Neural cell (in vitro differentiated cells): ENCODE measurements at regions not wholly inside any gene's neighbourhood (a gene's known extent, or its start where the extent isn't known, plus 50 kb on each side); places are given as distances from the start of the nearest gene placed in this dataset.
A peak's percentile ranks its signal among the peaks of the same experiment; 100 is the strongest.

ENCODE experiments used
- H2AFZ ChIP-seq: fragments of 200-600, 300-800 bp; sonication (generic), shearing (Covaris generic); 2 replicates; pipeline ENCODE4 v1.6.0; 2014; ENCODE audit warnings: low read depth, mild to moderate bottlenecking, antibody characterized with exemption, low read length, moderate library complexity
- H3F3A ChIP-seq: fragments of 200-600 bp; shearing (Covaris generic); 2 replicates; pipeline ENCODE4 v1.6.1; 2016; ENCODE audit warnings: mild to moderate bottlenecking, moderate library complexity, mixed read lengths, antibody characterized with exemption, low read length; ENCODE audit not compliant: insufficient read depth, poor library complexity, severe bottlenecking
- H3K27ac ChIP-seq: fragments of 200-600, 300-800 bp; sonication (generic), shearing (Covaris generic); 2 replicates; pipeline ENCODE4 v1.5.1; 2014; ENCODE audit warnings: mild to moderate bottlenecking, low read length, moderate library complexity
- H3K27me3 ChIP-seq: fragments of 300-800, 200-600 bp; sonication (generic), shearing (Covaris generic); 2 replicates; pipeline ENCODE4 v1.6.0; 2014; ENCODE audit warnings: mild to moderate bottlenecking, low read depth, low read length, moderate library complexity; ENCODE audit not compliant: insufficient read depth
- H3K36me3 ChIP-seq: fragments of 300-800, 200-600 bp; sonication (generic), shearing (Covaris generic); 2 replicates; pipeline ENCODE4 v1.5.1; 2014; ENCODE audit warnings: mild to moderate bottlenecking, antibody characterized with exemption, low read length, moderate library complexity; ENCODE audit not compliant: insufficient read depth
- H3K4me2 ChIP-seq: fragments of 300-800, 200-600 bp; sonication (generic), shearing (Covaris generic); 2 replicates; pipeline ENCODE4 v1.6.0; 2014; ENCODE audit warnings: mild to moderate bottlenecking, low read length
- H3K4me3 ChIP-seq: fragments of 300-800, 200-600 bp; sonication (generic), shearing (Covaris generic); 2 replicates; pipeline ENCODE4 v1.5.1; 2014; ENCODE audit warnings: mild to moderate bottlenecking, low read length, moderate library complexity
- H3K79me2 ChIP-seq: fragments of 200-600 bp; shearing (Covaris generic); replicated peaks from 2 replicates; pipeline ENCODE4 v1.6.0; 2014; ENCODE audit warnings: mild to moderate bottlenecking, low read length, moderate library complexity; ENCODE audit not compliant: insufficient read depth
- H3K9ac ChIP-seq: fragments of 300-800, 200-600 bp; sonication (generic), shearing (Covaris generic); 2 replicates; pipeline ENCODE4 v1.6.1; 2016; ENCODE audit warnings: mild to moderate bottlenecking, low read length, mixed read lengths
- H3K9me2 ChIP-seq: fragments of 200-600 bp; shearing (Covaris generic); 2 replicates; pipeline ENCODE4 v1.6.1; 2016; ENCODE audit warnings: mild to moderate bottlenecking, low read length, mixed read lengths; ENCODE audit not compliant: insufficient read depth
- H3K9me3 ChIP-seq: fragments of 200-600, 300-800 bp; sonication (generic), shearing (Covaris generic); 2 replicates; pipeline ENCODE4 v1.6.1; 2016; ENCODE audit warnings: mild to moderate bottlenecking, mixed run types, low read length, moderate library complexity, mixed read lengths
- H4K20me1 ChIP-seq: fragments of 200-600 bp; shearing (Covaris generic); 2 replicates; pipeline ENCODE4 v1.6.1; 2016; ENCODE audit warnings: mild to moderate bottlenecking, mixed run types; ENCODE audit not compliant: insufficient read depth
- EZH2 ChIP-seq: fragments of 200-600, 300-800 bp; shearing (Covaris generic), sonication (generic); IDR thresholded peaks from 2 replicates; pipeline ENCODE4 v1.6.1; 2014; ENCODE audit warnings: antibody characterized with exemption, low read length, borderline replicate concordance, mild to moderate bottlenecking; ENCODE audit not compliant: insufficient read depth, poor library complexity, severe bottlenecking
- MXI1 ChIP-seq: fragments of 450-650 bp; conservative IDR thresholded peaks from 2 replicates; pipeline ENCODE4 v1.6.1; 2014; ENCODE audit warnings: antibody characterized with exemption, mild to moderate bottlenecking; ENCODE audit not compliant: poor library complexity, severe bottlenecking
- POLR2AphosphoS5 ChIP-seq: IDR thresholded peaks from 2 replicates; pipeline ENCODE4 v1.6.1; 2012
- RAD21 ChIP-seq: fragments of 450-650 bp; conservative IDR thresholded peaks from 2 replicates; pipeline ENCODE4 v1.6.1; 2014; ENCODE audit warnings: antibody characterized with exemption, mild to moderate bottlenecking, moderate library complexity
- SMC3 ChIP-seq: fragments of 450-650 bp; conservative IDR thresholded peaks from 2 replicates; pipeline ENCODE4 v1.6.1; 2014; ENCODE audit warnings: antibody characterized with exemption, mild to moderate bottlenecking, moderate library complexity; ENCODE audit not compliant: poor library complexity
- TAF1 ChIP-seq: IDR thresholded peaks from 2 replicates; pipeline ENCODE4 v1.6.1; 2012; ENCODE audit warnings: low read depth
- TF ChIP-seq, protein P1 (sequence below): IDR thresholded peaks from 2 replicates; pipeline ENCODE4 v1.6.1; 2012; ENCODE audit warnings: borderline replicate concordance

DNA sequence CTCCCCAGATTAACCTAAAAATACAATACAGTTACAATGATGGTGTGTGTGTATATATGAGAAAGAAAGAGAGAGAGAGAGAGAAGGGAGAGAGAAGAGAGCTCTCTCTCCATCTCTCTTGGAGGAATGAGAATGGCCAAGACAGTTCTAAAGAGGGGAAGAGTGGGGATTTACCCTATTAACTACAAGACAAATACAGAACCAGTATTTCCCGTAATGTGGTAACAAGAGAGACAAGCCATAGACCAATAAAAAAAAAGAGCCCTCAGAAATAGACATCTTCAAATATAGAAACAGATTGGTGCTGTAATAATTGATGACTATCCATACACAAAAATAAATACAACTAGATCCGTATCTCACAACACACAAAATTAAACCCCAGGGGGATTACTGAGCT is 87.0 kb downstream of the NSMCE3 start:
- Histone ChIP-seq H4K20me1 (no peaks in the 10 kb centered on the region), H3K79me2 (no peaks in the 10 kb centered on the region), H3F3A (no peaks in the 10 kb centered on the region), H2AFZ (no peak overlapping the region), H3K36me3 (no peaks in the 10 kb centered on the region), H3K27ac (no peak overlapping the region), H3K9me2 (no peaks in the 10 kb centered on the region), H3K27me3 (no peaks in the 10 kb centered on the region), H3K4me2 (no peak overlapping the region), H3K9me3 (no peaks in the 10 kb centered on the region), H3K4me3 (no peak overlapping the region), H3K9ac (no peak overlapping the region)
- TF ChIP-seq EZH2 = no peak
- TF ChIP-seq RAD21 = no peak
- TF ChIP-seq POLR2AphosphoS5 = no peak
- no peak for TF ChIP-seq MXI1
- TF ChIP-seq SMC3 = no peak
- TF ChIP-seq, protein P1, sequence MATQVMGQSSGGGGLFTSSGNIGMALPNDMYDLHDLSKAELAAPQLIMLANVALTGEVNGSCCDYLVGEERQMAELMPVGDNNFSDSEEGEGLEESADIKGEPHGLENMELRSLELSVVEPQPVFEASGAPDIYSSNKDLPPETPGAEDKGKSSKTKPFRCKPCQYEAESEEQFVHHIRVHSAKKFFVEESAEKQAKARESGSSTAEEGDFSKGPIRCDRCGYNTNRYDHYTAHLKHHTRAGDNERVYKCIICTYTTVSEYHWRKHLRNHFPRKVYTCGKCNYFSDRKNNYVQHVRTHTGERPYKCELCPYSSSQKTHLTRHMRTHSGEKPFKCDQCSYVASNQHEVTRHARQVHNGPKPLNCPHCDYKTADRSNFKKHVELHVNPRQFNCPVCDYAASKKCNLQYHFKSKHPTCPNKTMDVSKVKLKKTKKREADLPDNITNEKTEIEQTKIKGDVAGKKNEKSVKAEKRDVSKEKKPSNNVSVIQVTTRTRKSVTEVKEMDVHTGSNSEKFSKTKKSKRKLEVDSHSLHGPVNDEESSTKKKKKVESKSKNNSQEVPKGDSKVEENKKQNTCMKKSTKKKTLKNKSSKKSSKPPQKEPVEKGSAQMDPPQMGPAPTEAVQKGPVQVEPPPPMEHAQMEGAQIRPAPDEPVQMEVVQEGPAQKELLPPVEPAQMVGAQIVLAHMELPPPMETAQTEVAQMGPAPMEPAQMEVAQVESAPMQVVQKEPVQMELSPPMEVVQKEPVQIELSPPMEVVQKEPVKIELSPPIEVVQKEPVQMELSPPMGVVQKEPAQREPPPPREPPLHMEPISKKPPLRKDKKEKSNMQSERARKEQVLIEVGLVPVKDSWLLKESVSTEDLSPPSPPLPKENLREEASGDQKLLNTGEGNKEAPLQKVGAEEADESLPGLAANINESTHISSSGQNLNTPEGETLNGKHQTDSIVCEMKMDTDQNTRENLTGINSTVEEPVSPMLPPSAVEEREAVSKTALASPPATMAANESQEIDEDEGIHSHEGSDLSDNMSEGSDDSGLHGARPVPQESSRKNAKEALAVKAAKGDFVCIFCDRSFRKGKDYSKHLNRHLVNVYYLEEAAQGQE = no peak

DNA sequence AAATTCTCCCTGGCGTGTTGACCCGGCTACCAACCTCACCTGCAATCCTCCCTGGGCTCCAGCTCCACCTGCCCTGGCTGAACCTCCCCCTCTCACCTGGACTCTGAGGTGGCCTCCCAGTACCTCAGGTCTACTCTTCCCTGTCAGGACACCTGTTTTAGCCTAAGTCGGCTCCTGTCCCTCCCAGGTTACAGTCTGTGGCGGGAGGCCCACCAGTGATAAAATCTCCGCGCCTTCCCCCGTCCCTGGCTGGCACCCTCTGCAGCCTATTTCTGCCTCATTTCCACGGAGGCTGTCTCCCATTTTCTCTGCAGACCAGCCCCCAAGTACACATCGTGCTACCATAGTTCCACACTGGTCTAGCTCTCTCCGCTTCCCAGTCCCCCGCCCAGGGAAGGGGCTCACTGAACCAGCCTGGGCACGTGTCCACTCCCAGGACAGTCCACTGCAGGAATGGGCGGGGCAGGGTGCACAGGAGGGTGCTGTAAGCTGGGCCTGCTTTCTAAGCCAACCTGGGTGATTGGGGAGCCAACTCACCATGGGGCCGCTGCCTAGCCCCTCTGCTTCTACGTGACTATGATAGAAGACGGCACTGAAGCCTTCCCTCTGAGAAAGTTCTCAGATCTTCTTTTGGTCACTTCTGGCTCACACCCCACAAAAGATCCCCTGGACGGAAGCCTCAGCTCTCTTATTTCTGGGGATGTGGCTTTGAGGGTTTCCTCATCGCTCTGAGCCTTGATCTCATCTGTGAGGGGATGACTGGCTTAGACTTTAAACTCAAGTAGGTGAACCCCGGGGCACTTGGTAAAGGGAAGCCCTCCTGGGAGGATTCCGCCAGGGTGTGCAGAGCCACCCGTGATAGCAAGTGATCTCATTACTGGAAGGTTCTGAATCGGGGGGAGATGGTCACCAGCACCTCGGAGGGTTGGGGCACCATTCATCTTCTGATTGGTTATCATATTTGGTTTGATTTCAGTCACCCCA is 96.6 kb downstream of the NSMCE3 start:
- Histone ChIP-seq H3F3A (no peaks in the 10 kb centered on the region), H4K20me1 (no peaks in the 10 kb centered on the region), H3K36me3 (no peaks in the 10 kb centered on the region), H3K9me3 (no peaks in the 10 kb centered on the region), H2AFZ (no peak overlapping the region), H3K27ac (peak overlapping the region; percentile 3), H3K27me3 (no peaks in the 10 kb centered on the region), H3K4me2 (no peak overlapping the region), H3K4me3 (no peak overlapping the region), H3K79me2 (no peaks in the 10 kb centered on the region), H3K9me2 (no peaks in the 10 kb centered on the region), H3K9ac (no peak overlapping the region)
- TF ChIP-seq EZH2 (no peak), RAD21 (no peak), TAF1 (no peak), MXI1 (no peak)
- TF ChIP-seq, protein P1 = no peak
